ENCODE measurements at regions not wholly inside any gene's neighbourhood (a gene's known extent, or its start where the extent isn't known, plus 50 kb on each side); places are given as distances from the start of the nearest gene placed in this dataset.
"Not testable (repeated sequence)": the region's sequence is repeated elsewhere in the genome, so short reads cannot be mapped to it uniquely, and the experiment has no call there.

DNA sequence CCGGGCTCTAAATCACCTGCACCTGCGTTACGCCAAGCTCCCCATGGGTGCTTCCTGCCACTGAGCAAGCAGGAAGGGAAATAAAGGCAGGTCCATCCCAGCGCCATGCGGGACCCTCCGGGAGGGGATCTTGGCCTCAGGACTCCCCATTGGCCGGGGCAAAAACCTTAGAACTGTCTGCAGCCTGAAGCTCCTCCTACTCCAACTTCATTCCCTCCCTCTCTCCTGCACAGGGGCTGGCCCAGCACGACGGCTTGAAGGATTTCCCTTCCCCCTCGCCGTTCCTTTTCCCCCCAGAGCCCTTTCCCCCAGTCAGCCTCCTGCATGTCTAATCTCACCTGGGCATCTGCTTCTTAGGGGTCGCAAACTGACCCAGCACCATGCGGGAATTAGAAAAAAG, 137.2 kb upstream of the NCOR2 start:
- Histone ChIP-seq H3K36me3 (ENCODE audit: control insufficient read depth in 1 of 2, insufficient read depth in 2 of 2, low read length in 2 of 2) (no peaks in the 10 kb centered on the region), H3K27ac (ENCODE audit: low read length) (no peak overlapping the region), H3K27me3 (ENCODE audit: low read depth, low read length) (no peaks in the 10 kb centered on the region), H3K4me3 (ENCODE audit: low read depth in 1 of 2, low read length in 2 of 2) (no peak overlapping the region), H3K4me1 (ENCODE audit: control insufficient read depth in 1 of 2, insufficient read depth in 2 of 2, low read length in 2 of 2) (peaks cover 0 to 11% of the 10 kb centered on the region in 2 donors), H3K9me3 (ENCODE audit: control insufficient read depth in 1 of 2, low read length in 2 of 2) (no peaks in the 10 kb centered on the region)

DNA sequence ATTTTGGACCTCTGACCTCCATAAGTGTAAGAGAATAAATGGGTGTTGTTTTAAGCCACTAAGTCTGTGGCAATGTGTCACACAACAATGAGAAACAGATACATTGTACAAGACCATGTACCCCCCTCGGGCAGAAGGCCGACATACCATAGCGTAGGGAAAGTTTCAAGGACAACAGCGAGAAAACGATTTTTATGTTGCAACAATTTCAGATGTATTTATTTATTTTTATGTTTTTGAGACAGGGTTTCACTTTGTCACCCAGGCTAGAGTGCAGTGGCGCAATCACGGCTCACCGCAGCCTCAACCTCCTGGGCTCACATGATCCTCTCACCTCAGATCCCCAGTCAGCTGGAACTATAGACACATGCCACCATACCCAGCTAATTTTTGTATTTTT, 136.4 kb upstream of the NCOR2 start:
- H3K27ac ChIP-seq (ENCODE audit: low read length): no peak overlapping the region
- no peaks in the 10 kb centered on the region for H3K9me3 ChIP-seq (ENCODE audit: control insufficient read depth in 1 of 2, low read length in 2 of 2)
- peaks cover 0 to 11% of the 10 kb centered on the region in 2 donors for H3K4me1 ChIP-seq (ENCODE audit: control insufficient read depth in 1 of 2, insufficient read depth in 2 of 2, low read length in 2 of 2)
- H3K27me3 ChIP-seq (ENCODE audit: low read depth, low read length): no peaks in the 10 kb centered on the region
- H3K4me3 ChIP-seq (ENCODE audit: low read depth in 1 of 2, low read length in 2 of 2): no peak overlapping the region
- no peaks in the 10 kb centered on the region for H3K36me3 ChIP-seq (ENCODE audit: control insufficient read depth in 1 of 2, insufficient read depth in 2 of 2, low read length in 2 of 2)

GRCh38 chr12:124702736-124703135, 135.3 kb upstream of the NCOR2 start:
- no peaks in the 10 kb centered on the region for H3K27me3 ChIP-seq (ENCODE audit: low read depth, low read length)
- peaks cover 0 to 11% of the 10 kb centered on the region in 2 donors for H3K4me1 ChIP-seq (ENCODE audit: control insufficient read depth in 1 of 2, insufficient read depth in 2 of 2, low read length in 2 of 2)
- no peaks in the 10 kb centered on the region for H3K9me3 ChIP-seq (ENCODE audit: control insufficient read depth in 1 of 2, low read length in 2 of 2)
- no peak overlapping the region for H3K4me3 ChIP-seq (ENCODE audit: low read depth in 1 of 2, low read length in 2 of 2)
- H3K36me3 ChIP-seq (ENCODE audit: control insufficient read depth in 1 of 2, insufficient read depth in 2 of 2, low read length in 2 of 2): no peaks in the 10 kb centered on the region
- H3K27ac ChIP-seq (ENCODE audit: low read length): no peak overlapping the region

- Histone ChIP-seq H3K36me3 (ENCODE audit: control insufficient read depth in 1 of 2, insufficient read depth in 2 of 2, low read length in 2 of 2) (no peaks in the 10 kb centered on the region), H3K4me3 (ENCODE audit: low read depth in 1 of 2, low read length in 2 of 2) (no peak overlapping the region), H3K27ac (ENCODE audit: low read length) (no peak overlapping the region), H3K4me1 (ENCODE audit: control insufficient read depth in 1 of 2, insufficient read depth in 2 of 2, low read length in 2 of 2) (peaks cover 0 to 17% of the 10 kb centered on the region in 2 donors), H3K27me3 (ENCODE audit: low read depth, low read length) (no peaks in the 10 kb centered on the region), H3K9me3 (ENCODE audit: control insufficient read depth in 1 of 2, low read length in 2 of 2) (no peaks in the 10 kb centered on the region)
Measured at GRCh38 chr12:124700810-124701592, 133.6 kb upstream of the NCOR2 start.

GRCh38 chr12:124699909-124700308, 132.5 kb upstream of the NCOR2 start:
- no peak overlapping the region for H3K4me3 ChIP-seq (ENCODE audit: low read depth in 1 of 2, low read length in 2 of 2)
- H3K36me3 ChIP-seq (ENCODE audit: control insufficient read depth in 1 of 2, insufficient read depth in 2 of 2, low read length in 2 of 2): no peaks in the 10 kb centered on the region
- H3K4me1 ChIP-seq (ENCODE audit: control insufficient read depth in 1 of 2, insufficient read depth in 2 of 2, low read length in 2 of 2): peaks cover 0 to 17% of the 10 kb centered on the region in 2 donors
- no peaks in the 10 kb centered on the region for H3K9me3 ChIP-seq (ENCODE audit: control insufficient read depth in 1 of 2, low read length in 2 of 2)
- H3K27me3 ChIP-seq (ENCODE audit: low read depth, low read length): no peaks in the 10 kb centered on the region
- H3K27ac ChIP-seq (ENCODE audit: low read length): no peak overlapping the region

GRCh38 chr12:124698998-124699305, 131.5 kb upstream of the NCOR2 start:
- Histone ChIP-seq H3K4me1 (ENCODE audit: control insufficient read depth in 1 of 2, insufficient read depth in 2 of 2, low read length in 2 of 2) (peaks cover 0 to 17% of the 10 kb centered on the region in 2 donors), H3K4me3 (ENCODE audit: low read depth in 1 of 2, low read length in 2 of 2) (no peak overlapping the region), H3K9me3 (ENCODE audit: control insufficient read depth in 1 of 2, low read length in 2 of 2) (no peaks in the 10 kb centered on the region), H3K27ac (ENCODE audit: low read length) (no peak overlapping the region), H3K36me3 (ENCODE audit: control insufficient read depth in 1 of 2, insufficient read depth in 2 of 2, low read length in 2 of 2) (no peaks in the 10 kb centered on the region), H3K27me3 (ENCODE audit: low read depth, low read length) (no peaks in the 10 kb centered on the region)

GRCh38 chr12:124698211-124698997, 131.0 kb upstream of the NCOR2 start:
- H3K4me1 ChIP-seq (ENCODE audit: control insufficient read depth in 1 of 2, insufficient read depth in 2 of 2, low read length in 2 of 2): peaks cover 0 to 17% of the 10 kb centered on the region in 2 donors

GRCh38 chr12:124697722-124698121, 130.3 kb upstream of the NCOR2 start:
- H3K4me1 ChIP-seq (ENCODE audit: control insufficient read depth in 1 of 2, insufficient read depth in 2 of 2, low read length in 2 of 2): peaks cover 0 to 17% of the 10 kb centered on the region in 2 donors
- not testable (repeated sequence) for H3K27me3 ChIP-seq (ENCODE audit: low read depth, low read length); H3K9me3 ChIP-seq (ENCODE audit: control insufficient read depth in 1 of 2, low read length in 2 of 2); H3K36me3 ChIP-seq (ENCODE audit: control insufficient read depth in 1 of 2, insufficient read depth in 2 of 2, low read length in 2 of 2); H3K27ac ChIP-seq (ENCODE audit: low read length); H3K4me3 ChIP-seq (ENCODE audit: low read depth in 1 of 2, low read length in 2 of 2)

More at GRCh38 chr12:124698211-124698997, 131.0 kb upstream of the NCOR2 start:
- no peak overlapping the region for H3K27ac ChIP-seq (ENCODE audit: low read length)
- H3K27me3 ChIP-seq (ENCODE audit: low read depth, low read length): no peaks in the 10 kb centered on the region
- H3K36me3 ChIP-seq (ENCODE audit: control insufficient read depth in 1 of 2, insufficient read depth in 2 of 2, low read length in 2 of 2): no peaks in the 10 kb centered on the region
- H3K4me3 ChIP-seq (ENCODE audit: low read depth in 1 of 2, low read length in 2 of 2): no peak overlapping the region
- peaks cover 0 to 2% of the 10 kb centered on the region in 2 donors for H3K9me3 ChIP-seq (ENCODE audit: control insufficient read depth in 1 of 2, low read length in 2 of 2)

DNA sequence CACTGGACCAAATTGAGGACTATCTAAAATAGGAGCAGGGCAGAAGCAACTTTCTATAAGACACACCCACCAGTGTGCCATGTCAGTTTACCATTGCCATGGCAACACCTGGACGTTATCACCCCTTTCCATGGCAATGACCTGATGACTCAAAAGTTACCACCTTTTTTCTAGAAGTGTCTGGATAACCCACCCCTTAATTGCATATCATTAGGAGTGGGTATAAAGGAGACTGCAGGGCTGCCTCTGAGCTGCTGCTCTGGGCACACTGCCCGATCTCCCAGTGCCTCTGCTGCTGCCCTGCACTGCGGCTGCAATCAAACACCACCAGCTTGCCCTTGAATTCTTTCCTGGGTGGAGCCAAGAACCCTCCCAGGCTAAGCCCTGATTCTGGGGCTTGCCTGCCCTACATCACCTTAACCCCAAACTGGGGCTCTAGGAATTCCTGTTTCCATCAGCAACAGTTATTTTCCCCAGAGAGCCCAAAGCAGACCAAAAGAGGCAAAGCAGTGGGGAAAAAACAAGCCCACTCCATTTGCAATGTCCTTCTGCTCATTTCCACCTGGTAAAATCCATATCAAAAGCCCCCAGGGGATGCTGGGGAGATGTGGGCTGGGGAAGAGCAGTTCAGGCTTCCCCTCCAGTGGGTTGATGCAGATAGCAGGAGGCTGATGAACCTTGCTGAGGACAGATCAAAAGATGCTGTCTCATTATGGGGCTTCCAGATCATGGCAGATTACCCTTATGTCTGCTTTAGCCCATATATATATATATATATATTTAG, 129.5 kb upstream of the NCOR2 start:
- Histone ChIP-seq H3K4me1 (ENCODE audit: control insufficient read depth in 1 of 2, insufficient read depth in 2 of 2, low read length in 2 of 2) (peaks cover 0 to 17% of the 10 kb centered on the region in 2 donors), H3K4me3 (ENCODE audit: low read depth in 1 of 2, low read length in 2 of 2) (no peak overlapping the region), H3K27me3 (ENCODE audit: low read depth, low read length) (no peaks in the 10 kb centered on the region), H3K27ac (ENCODE audit: low read length) (no peak overlapping the region), H3K9me3 (ENCODE audit: control insufficient read depth in 1 of 2, low read length in 2 of 2) (peaks cover 0 to 12% of the 10 kb centered on the region in 2 donors), H3K36me3 (ENCODE audit: control insufficient read depth in 1 of 2, insufficient read depth in 2 of 2, low read length in 2 of 2) (no peaks in the 10 kb centered on the region)

- H3K4me3 ChIP-seq (ENCODE audit: low read depth in 1 of 2, low read length in 2 of 2): no peak overlapping the region
- H3K9me3 ChIP-seq (ENCODE audit: control insufficient read depth in 1 of 2, low read length in 2 of 2): peaks cover 0 to 13% of the 10 kb centered on the region in 2 donors
- H3K27ac ChIP-seq (ENCODE audit: low read length): no peak overlapping the region
- H3K36me3 ChIP-seq (ENCODE audit: control insufficient read depth in 1 of 2, insufficient read depth in 2 of 2, low read length in 2 of 2): no peaks in the 10 kb centered on the region
- peaks cover 0 to 8% of the 10 kb centered on the region in 2 donors for H3K4me1 ChIP-seq (ENCODE audit: control insufficient read depth in 1 of 2, insufficient read depth in 2 of 2, low read length in 2 of 2)
- H3K27me3 ChIP-seq (ENCODE audit: low read depth, low read length): no peaks in the 10 kb centered on the region
Measured at GRCh38 chr12:124695861-124696260, 128.4 kb upstream of the NCOR2 start.

DNA sequence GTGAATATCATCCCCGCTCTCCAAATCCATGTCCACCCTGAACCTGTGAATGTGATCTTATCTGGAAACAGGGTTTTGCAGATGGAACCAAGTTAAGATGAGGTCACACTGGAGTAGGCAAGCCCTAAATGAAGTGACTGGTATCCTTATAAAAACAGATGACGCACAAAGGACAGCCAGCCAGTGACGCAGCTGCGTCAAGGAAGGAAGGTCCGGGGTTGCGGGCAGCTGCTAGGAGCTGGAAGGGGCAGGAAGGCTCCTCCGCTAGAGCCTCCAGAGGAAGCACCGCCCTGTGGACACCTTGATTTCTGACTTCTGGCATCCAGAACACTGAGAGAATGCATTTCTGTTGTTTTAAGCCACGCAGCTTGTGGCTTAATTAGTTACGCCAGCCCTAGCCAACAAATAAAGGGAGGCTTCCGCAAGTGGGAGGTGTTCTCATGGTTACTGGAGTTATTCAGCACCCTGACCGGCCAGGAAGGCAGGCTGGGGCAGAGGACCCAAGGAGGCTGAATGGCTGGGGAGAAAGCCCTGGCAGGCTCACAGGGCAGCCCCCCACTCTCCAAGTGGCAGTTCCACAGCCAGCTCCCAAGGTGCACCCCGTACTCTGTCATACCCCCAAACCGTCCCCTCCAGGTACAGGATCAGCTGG, 127.6 kb upstream of the NCOR2 start:
- Histone ChIP-seq H3K27me3 (ENCODE audit: low read depth, low read length) (no peaks in the 10 kb centered on the region), H3K36me3 (ENCODE audit: control insufficient read depth in 1 of 2, insufficient read depth in 2 of 2, low read length in 2 of 2) (no peaks in the 10 kb centered on the region), H3K4me3 (ENCODE audit: low read depth in 1 of 2, low read length in 2 of 2) (no peak overlapping the region), H3K9me3 (ENCODE audit: control insufficient read depth in 1 of 2, low read length in 2 of 2) (peaks cover 0 to 13% of the 10 kb centered on the region in 2 donors), H3K4me1 (ENCODE audit: control insufficient read depth in 1 of 2, insufficient read depth in 2 of 2, low read length in 2 of 2) (peaks cover 0 to 6% of the 10 kb centered on the region in 2 donors), H3K27ac (ENCODE audit: low read length) (no peak overlapping the region)
